Activated CD4-positive, alpha-beta T cell treated with anti-CD3 and anti-CD28 coated beads for 1 hour (primary cell): ENCODE measurements at regions not wholly inside any gene's neighbourhood (a gene's known extent, or its start where the extent isn't known, plus 50 kb on each side); places are given as distances from the start of the nearest gene placed in this dataset.

Experiments
- DNase-seq: peaks from one replicate; pipeline ENCODE4 v3.0.0-alpha.2; 2020

- DNase-seq = no peak
These were observed 225.6 kb upstream of the HMGA2 start for GRCh38 chr12:65598688-65599087.

GRCh38 chr12:65602253-65602609, 222.1 kb upstream of the HMGA2 start:
- DNase-seq = no peak

- DNase-seq = no peak
These were observed 221.5 kb upstream of the HMGA2 start for GRCh38 chr12:65602610-65603295.

GRCh38 chr12:65603438-65604351, 220.6 kb upstream of the HMGA2 start:
- no peak for DNase-seq

- no peak for DNase-seq
These were observed 219.3 kb upstream of the HMGA2 start for GRCh38 chr12:65605019-65605418.

GRCh38 chr12:65606008-65606766, 218.1 kb upstream of the HMGA2 start:
- no peak for DNase-seq

GRCh38 chr12:65607401-65607841, 216.9 kb upstream of the HMGA2 start:
- DNase-seq = no peak

- no peak for DNase-seq
These were observed 215.9 kb upstream of the HMGA2 start for GRCh38 chr12:65608319-65608916.

GRCh38 chr12:65609359-65609771, 214.9 kb upstream of the HMGA2 start:
- no peak for DNase-seq

GRCh38 chr12:65611396-65611795, 212.9 kb upstream of the HMGA2 start:
- DNase-seq = no peak

- DNase-seq = no peak
These were observed 211.8 kb upstream of the HMGA2 start for GRCh38 chr12:65612440-65612839.

- DNase-seq = no peak
These were observed 210.6 kb upstream of the HMGA2 start for GRCh38 chr12:65613692-65614091.

- no peak for DNase-seq
These were observed 209.9 kb upstream of the HMGA2 start for GRCh38 chr12:65614259-65614889.

- DNase-seq = no peak
These were observed 209.2 kb upstream of the HMGA2 start for GRCh38 chr12:65615118-65615517.

- DNase-seq = no peak
These were observed 208.3 kb upstream of the HMGA2 start for GRCh38 chr12:65616022-65616421.

- no peak for DNase-seq
These were observed 205.7 kb upstream of the HMGA2 start for GRCh38 chr12:65618588-65618987.

- no peak for DNase-seq
These were observed 205.3 kb upstream of the HMGA2 start for GRCh38 chr12:65619018-65619417.

- no peak for DNase-seq
These were observed 204.2 kb upstream of the HMGA2 start for GRCh38 chr12:65620046-65620445.

- DNase-seq = no peak
These were observed 202.2 kb upstream of the HMGA2 start for GRCh38 chr12:65622056-65622455.

GRCh38 chr12:65623507-65623906, 200.8 kb upstream of the HMGA2 start:
- DNase-seq = no peak

GRCh38 chr12:65624554-65625086, 199.7 kb upstream of the HMGA2 start:
- no peak for DNase-seq

GRCh38 chr12:65628061-65628460, 196.2 kb upstream of the HMGA2 start:
- DNase-seq = no peak
